T-helper 9 cell (primary cell): ENCODE measurements at regions not wholly inside any gene's neighbourhood (a gene's known extent, or its start where the extent isn't known, plus 50 kb on each side); places are given as distances from the start of the nearest gene placed in this dataset.
"Not testable (repeated sequence)": the region's sequence is repeated elsewhere in the genome, so short reads cannot be mapped to it uniquely, and the experiment has no call there.

Experiments
- DNase-seq: peaks from one replicate; pipeline ENCODE4 v3.0.0-alpha.2; 2020

DNA sequence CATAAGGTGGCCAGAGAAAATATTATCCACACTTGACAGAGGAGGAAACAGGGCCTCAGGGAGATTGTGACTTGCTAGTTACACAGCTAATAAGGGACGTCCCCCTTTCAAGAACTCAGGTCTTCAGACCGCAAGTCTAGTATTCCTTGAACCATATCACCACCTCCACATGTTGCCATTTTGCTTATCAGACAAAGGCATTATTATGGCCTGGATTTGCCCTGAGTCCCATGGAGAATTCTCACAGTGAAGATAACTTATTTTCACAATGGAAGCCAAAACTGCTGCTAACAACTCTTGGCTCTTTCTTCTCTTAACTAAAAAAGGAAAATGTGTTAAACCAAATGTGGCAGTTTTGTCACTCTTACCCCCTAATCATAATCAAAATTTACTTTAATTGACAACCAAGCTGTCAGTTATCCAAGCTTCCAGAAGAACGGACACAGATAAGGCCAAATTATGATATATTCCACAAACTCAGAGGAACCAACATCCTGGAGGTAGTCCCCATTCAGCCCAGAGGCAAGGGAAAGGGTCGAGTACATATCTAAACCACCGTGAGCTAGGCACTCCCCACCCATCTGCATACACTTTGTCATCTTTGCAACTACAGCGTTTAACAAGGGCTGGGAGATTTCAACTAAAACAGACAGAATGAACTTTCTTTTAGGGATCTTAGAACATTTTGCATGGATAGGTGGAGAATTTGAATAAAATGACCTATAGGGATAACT, 63.6 kb upstream of the THBS1 start:
- DNase-seq, result no peak

DNA sequence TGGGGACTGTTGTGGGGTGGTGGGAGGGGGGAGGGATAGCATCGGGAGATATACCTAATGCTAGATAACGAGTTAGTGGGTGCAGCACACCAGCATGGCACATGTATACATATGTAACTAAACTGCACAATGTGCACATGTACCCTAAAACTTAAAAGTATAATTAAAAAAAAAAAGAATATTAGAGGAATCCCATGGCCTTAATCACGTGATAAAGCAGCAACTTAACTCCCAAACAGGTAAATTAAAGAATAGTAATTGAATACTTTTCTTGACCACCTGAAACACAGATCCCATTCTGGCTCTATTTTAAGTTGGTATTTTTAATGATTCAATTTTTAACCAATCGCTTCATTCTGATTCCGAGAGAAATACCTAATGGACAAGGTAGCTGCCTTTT, 56.9 kb upstream of the THBS1 start:
- DNase-seq, result not testable (repeated sequence)

DNA sequence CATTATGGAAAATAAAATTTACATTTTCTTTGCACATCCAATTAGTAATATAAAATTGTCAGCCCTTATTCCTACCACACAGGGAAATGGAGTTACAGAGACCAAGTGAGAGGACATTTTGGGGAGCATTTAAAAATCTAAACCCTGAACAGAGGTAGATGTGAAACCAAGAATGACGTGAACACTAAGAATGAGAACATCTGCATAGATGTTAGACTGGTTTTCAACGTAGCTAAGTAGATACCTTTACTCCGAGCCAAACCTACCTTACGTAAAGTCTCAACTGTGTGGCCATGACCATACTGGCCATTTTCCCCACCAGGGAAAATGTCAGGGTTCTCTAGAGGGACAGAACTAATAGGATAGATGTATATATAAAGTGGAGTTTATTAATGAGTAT, 51.4 kb upstream of the THBS1 start:
- no peak for DNase-seq

DNA sequence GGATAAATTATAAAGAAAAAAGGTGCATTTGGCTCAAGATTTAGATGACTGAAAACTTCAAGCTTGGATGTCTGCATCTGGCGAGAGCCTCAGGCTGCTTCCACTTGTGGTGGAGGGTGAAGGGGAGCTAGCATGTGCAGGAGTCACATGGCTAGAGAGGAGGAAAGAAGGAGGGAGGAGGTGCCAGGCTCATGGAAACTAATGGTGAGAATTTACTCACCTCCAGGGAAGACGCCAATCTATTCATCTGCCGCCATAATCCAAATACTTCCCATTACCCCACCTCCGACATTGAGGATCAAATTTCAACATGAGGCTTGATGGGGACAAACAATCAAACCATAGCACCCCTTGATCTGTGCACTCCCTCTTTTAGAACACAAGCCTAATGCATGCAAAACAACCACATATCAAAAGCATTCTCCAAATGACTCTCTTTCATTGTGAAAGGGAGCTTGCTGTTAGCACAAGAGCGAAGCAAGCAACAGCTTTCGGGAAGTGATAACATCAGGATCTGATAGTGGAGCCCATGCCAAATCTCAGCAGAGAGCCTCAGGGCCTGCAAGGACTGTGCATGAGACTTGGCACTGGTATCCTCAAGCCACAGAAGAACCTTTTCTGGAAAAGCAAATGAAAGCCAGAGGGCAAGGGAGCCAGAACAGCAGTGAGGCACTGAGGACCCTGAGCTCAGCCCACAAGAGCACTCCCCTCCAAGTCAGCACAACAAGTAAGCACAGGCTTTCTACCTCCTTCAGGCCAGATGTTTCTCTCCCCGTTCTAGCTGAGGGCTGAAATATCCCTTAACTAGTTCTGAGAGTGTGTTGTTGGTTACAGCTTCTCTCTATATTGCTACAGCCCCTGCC, 50.2 kb upstream of the THBS1 start:
- DNase-seq, result no peak
